HG03432 (cell line): ENCODE measurements at regions not wholly inside any gene's neighbourhood (a gene's known extent, or its start where the extent isn't known, plus 50 kb on each side); places are given as distances from the start of the nearest gene placed in this dataset.
"Not testable (repeated sequence)": the region's sequence is repeated elsewhere in the genome, so short reads cannot be mapped to it uniquely, and the experiment has no call there.

Experiments used
- ATAC-seq: cut with Tn5 transposase; IDR thresholded peaks from one replicate; pipeline ENCODE4 v1.9.1; 2021; ENCODE audit warnings: mild to moderate bottlenecking, moderate library complexity; ENCODE audit not compliant: unreplicated experiment

- no peak for ATAC-seq
Observed at GRCh38 chr22:22060200-22061084, 77.9 kb upstream of the TOP3B start.

- ATAC-seq, result no peak
Observed at GRCh38 chr22:22059291-22060002, 76.9 kb upstream of the TOP3B start.

DNA sequence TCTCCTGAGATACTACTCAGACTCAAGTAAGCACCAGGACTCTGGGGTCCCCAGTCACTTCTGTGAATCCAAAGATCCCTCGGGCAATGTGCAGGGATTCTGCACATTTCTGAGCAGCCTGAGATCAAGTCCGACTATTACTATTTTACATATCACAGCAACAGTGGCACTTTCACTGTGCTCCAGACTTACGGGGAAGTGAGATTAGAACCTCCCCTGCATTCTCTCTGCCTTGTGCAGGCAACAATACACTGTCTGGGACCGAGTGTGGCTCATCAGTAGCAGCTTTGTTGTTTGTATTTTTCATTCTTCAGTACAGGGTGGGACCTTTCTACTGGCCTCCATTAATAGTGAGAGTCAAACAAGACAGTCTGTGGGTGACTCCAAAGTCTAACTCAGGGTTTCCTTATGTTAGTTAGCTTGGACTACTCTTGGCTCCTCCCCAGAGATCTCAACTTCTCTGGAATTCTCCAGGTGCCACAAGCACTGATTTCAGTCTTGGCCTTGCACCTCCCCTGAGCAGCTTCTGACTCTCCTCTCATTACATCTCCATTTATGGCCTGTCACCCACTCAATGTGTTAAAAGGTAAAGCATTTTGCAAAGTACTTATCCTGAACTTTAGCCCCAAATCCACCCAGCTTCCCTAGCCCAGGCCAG, 76.2 kb upstream of the TOP3B start:
- ATAC-seq, result no peak

DNA sequence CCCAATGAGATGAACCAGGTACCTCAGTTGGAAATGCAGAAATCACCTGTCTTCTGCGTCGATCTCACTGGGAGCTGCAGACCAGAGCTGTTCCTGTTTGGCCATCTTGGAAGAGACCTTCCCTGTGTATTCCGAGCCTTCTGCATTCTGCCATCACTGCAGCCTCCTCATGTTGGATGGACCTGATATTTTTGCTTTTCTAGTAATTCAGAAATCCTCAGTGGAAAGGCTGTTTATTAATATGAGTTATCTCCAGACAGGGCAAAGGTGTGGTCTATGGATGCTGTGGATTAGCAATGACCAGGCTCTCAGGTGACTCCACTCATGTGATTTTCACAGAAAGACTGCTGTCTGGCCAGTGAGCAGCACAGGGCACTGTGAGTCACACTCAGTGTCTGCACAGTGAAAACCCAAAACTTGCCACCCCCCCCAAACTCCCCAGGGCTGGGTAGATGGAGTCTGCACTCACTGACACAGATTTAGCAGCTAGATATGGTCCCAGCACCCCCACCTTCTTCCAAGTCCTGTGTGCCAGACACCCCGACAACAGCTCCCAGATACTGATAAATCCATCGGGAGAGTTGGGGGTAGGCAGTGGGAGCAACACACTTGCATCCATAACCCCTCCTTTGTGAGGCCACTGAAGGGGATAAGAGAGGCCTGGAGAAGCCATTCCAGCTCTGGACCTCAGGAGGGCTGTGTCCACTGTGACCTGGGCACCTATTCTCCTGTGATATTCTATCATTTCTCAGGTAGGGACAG, 75.2 kb upstream of the TOP3B start:
- no peak for ATAC-seq

- not testable (repeated sequence) for ATAC-seq
Observed at GRCh38 chr22:22056809-22057594, 74.4 kb upstream of the TOP3B start.

DNA sequence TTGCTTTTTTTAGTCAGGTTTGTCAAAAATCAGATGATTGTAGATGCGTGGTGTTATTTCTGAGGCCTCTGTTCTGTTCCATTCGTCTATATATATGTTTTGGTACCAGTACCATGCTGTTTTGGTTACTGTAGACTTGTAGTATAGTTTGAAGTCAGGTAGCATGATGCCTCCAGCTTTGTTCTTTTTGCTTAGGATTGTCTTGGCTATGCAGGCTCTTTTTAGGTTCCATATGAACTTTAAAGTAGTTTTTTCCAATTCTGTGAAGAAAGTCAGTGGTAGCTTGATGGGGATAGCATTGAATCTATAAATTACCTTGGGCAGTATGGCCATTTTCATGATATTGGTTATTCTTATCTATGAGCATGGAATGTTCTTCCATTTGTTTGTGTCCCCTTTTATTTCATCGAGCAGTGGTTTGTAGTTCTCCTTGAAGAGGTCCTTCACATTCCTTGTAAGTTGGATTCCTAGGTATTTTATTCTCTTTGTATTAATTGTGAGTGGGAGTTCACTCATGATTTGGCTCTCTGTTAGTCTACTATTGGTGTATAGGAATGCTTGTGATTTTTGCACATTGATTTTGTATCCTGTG, 70.1 kb upstream of the TOP3B start:
- not testable (repeated sequence) for ATAC-seq

- ATAC-seq, result not testable (repeated sequence)
Observed at GRCh38 chr22:22051032-22051431, 68.4 kb upstream of the TOP3B start.

GRCh38 chr22:22050141-22050775, 67.7 kb upstream of the TOP3B start:
- ATAC-seq, result no peak

GRCh38 chr22:22049684-22050083, 67.1 kb upstream of the TOP3B start:
- ATAC-seq, result no peak

DNA sequence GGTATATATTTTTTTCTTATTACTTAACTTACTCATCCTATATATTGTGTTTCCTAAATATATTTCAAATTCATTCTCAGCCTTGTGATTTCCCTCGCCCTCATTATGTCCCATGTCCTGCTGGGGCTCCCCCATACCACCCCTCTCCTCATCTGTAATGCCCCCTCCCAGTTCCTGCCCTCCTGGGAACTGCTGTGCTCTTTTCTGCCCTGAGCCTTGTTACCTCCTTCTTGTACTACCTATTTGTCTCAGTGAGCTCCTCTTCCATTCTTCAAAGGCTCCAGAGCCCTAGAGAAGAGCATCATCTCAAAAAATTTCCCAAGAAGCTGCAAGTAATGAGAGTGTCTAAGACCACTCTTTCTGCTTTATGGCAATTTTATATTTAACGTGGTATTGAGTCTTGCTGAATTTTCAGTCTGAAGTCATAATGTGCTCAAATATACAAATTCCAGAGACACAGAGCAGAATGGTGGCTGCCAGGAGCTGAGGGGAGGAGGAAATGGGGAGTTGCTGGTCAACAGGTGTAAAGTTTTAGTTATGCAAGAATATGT, 66.5 kb upstream of the TOP3B start:
- no peak for ATAC-seq

DNA sequence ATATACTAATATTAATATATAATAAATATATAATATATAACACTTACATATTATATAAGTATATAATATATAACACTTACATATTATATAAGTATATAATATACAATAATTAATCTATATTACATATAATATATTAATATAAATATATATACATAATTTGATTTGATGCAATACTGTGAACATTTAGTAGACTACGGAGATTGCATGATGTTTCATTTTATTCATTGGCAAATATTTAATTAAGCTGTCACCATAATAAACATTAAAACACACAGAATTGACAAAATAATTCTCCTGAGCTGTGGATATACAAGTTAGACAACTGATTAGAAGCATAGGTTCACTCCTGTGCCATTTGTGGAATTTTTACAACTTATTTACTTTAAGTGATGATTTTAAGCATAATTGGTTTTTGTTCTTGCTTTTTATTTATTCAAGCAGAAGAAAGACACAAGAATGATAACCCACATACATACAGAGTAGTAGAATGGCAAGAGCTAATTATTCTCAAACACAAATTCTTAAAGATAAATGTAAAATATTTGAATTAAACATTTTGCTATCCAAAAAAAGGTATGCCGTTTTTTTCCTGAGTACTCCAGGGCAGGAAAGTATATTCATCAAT, 65.8 kb upstream of the TOP3B start:
- no peak for ATAC-seq

DNA sequence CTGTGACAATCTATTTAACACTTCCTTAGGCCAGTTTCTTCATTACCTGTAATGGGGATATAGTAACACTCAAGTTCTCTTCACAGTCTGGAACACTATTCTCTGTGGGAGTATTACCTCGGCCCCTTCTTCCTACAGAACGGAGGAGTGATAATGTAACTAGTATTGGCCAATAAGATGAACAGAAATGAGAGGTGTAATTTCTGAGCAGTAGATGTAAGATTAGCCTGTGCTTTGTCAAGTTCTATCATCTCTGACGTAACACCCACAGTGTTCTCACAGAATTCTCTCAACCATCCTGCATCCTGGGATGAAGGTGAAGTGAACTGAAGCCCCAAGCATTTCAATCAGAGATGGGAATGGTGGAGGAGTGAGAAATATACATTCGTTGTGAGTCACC, 65.2 kb upstream of the TOP3B start:
- no peak for ATAC-seq

GRCh38 chr22:22047266-22047665, 64.7 kb upstream of the TOP3B start:
- ATAC-seq, result no peak

DNA sequence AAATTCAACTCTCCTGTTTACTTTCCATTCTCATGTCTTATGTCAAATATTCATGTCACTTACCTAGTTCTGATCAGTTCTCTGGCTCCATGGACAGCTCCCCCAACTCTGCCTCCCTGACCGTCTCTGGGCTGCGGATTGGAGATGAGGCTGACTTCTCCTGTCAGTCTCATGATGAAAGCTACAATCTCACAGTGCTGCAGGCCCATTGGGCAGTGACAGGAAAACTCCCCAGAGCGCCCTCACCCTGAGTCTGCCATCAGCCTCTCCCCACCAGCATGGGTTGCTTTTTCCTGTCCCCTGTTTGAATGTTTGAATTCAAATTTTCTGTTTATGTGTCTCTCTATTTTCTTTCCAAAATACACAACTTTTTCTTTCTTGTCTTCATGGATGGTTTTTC, 63.8 kb upstream of the TOP3B start:
- ATAC-seq, result no peak

DNA sequence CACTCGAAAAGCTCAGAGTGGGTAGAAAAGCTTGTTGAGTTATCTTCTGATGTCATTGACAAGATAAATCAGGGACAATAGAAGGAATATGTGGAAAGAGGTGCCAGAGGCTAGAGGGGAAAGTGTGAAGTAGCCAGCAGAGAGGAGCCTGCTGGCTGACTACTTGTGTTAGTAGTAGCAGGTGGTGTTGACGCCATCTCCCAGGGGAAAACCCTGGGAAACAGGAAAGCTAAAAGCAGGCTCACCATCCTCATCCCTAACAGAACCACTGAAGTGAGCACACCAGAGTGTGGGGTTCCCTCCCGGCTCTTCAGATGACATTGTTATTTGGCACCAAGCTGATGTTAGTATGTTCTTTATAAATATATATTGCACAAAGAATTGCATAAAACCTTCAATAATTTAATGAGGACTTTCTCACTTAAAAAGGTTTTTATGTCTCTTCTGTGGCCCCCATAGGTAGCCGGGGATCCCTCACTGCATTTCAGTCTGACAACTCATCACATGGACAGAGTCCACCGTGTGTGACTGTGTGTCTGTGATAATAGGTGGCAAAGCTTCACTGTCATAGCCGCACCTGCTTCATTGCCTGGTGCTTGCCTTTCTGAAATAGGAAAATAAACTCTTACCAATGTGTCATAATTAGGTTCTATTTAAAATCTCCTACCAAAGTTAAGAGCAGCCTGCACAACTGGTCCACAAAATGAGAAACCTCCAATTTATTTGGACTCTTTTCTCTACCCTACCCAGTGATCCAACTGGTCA, 63.2 kb upstream of the TOP3B start:
- ATAC-seq, result no peak

DNA sequence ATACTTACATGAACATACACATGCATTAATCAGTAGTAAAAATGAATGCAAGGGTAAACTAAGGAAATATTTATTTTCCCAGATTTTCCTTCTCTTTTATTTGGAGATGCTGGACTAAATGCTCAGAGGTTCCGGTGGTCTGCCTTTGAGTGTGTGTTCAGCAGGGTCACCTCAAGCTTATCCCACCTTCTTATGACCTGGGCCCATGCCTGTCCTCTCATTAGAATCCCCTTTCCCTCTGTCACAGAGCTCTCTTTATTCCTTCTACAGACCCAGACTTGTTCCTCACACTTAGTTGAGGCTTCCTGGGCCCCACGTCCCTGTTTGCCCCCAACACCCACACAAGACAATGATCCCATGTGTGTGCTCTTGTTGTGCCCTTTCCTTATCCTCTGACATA, 61.6 kb upstream of the TOP3B start:
- ATAC-seq, result no peak

GRCh38 chr22:22043296-22044078, 60.9 kb upstream of the TOP3B start:
- no peak for ATAC-seq
